ENCODE measurements at regions not wholly inside any gene's neighbourhood (a gene's known extent, or its start where the extent isn't known, plus 50 kb on each side); places are given as distances from the start of the nearest gene placed in this dataset.
A peak's percentile ranks its signal among the peaks of the same experiment; 100 is the strongest.
"Not testable (repeated sequence)": the region's sequence is repeated elsewhere in the genome, so short reads cannot be mapped to it uniquely, and the experiment has no call there.

DNA sequence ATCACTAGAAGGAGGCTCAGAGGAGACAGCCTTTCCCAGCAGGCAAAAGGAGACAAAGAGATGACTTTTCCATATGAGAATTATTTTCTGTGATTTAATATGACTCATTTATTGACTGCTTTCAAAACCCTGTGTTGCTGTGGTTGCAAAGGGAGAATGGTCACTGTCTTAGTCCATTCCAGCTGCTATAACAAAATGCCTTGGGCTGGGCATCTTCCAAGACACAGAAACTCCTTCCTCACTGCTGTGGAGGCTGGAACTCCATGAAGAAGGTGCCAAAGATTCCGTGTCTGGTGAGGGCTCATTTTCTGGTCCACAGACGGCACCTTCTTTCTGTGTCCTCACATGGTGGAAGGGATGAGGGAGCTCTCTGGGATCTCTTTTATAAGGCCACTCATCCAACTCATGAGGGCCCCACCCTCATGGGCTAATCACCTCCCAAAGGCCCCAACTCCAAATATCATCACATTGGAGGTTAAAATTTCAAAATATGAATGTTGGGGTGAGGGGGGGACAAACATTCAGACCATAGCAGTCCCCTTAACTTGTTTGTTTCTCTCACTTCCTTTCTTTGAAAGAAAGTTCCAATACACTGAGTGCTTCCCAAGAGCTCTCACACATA, 252.1 kb upstream of the RAB4A start:
- DNase-seq: no peak

GRCh38 chr1:229019663-229020271, 251.1 kb upstream of the RAB4A start:
- no peak for DNase-seq

GRCh38 chr1:229021034-229021433, 249.9 kb upstream of the RAB4A start:
- not testable (repeated sequence) for DNase-seq

DNA sequence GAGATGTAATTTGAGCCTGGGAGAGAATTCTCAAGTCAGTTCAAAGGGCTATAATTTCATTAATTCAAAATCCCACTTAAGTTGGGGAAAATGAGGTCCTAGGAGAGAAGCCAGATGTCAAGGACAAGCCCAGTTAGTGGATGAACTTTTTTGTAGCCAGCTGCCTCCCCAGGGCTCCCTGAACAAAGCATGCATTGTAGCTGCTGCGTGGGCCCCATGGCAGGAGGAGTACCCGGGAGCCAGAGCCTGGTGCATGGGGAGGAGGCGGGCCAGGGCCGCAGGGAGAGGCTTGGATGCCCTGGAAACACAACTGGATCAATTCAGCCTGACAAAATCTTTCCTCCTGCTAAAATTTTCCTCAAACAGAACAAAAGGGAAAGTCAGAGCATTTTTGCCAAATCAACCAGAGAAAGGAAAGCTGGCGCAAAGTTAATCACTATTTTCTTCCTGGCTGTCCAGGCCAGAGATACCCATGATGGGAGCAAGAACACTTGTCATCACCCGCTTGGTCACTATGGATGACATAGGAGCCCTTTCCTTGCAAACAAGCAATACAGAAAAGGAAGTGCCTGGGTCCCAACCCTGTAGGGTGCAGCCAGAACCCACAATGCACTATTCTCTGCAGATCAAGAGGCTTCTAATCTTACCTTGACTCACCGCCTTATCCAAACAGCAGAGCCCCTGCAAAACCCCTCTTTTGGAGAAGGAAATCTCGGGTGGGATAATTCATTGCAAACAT, 248.1 kb upstream of the RAB4A start:
- no peak for DNase-seq

- DNase-seq: no peak
Measured at GRCh38 chr1:229023651-229024300, 247.1 kb upstream of the RAB4A start.

DNA sequence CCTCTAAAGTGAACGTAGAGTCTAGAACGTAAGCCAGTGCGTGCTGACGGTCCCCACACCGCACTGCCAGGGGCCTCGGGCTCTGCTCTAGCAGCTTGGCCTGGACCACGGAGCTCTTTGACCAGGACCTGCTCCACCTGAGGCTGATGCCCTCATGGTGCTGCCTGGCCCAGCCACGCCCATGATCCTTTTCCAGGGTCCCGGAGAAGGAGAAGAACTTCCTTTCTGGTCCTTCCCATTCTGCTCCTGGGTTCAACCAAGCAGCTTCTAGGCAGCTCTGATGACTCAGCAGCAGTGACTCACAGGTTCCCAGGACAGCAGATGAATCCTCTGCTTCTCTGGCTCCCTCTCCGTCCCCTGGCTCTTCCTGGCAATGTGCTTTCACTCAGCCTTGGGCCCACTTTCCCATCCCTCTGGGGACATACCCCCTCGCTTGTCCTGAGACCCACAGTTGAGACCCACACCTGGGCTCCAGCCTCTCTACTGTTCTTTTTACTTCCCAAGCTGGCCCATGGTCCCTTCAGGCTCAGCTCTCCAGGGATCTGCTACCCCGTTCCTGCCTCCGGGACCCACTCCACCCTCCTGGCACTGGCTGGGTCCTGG, 246.3 kb upstream of the RAB4A start:
- no peak for DNase-seq

- no peak for DNase-seq
Measured at GRCh38 chr1:229025576-229025975, 245.3 kb upstream of the RAB4A start.

DNA sequence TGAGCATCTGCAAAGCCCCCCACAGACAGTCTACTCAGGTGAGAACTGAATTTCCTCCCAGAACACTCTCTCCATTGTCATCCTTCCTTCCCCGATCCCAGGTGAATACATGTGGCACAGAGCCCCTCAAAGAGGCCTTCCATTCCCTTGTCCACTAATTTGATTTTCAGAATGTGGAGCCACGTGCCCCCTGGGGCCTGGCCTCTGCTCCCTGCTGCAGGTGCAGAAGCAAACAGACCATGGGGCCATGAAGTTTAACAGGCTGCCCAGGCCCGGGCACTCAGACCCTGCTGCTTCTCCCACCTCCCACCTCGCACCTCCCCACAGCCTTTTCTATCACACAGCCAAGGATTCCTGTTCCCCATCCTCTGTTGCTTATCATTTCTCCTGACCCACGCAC, 243.8 kb upstream of the RAB4A start:
- no peak for DNase-seq

GRCh38 chr1:229027622-229028182, 243.2 kb upstream of the RAB4A start:
- peak; percentile 49 for DNase-seq

DNA sequence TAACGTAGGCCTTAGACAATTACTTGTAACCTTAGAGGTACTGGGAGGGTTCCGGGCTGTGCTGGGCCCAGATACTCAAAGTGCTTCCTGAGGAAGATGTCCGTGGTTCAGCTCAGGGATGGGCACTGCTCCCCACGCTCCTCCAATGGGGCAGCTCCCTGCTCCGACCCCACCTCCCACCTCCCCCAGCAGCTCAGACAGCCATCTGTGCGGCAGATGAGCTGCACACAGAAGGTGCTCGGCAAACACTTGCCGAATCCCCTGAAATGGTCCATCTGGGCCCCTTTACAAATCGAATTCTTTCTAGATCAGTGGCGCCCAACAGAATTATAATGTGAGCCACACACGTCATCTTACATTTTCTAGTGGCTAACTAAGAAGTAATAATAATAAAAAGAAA, 242.4 kb upstream of the RAB4A start:
- no peak for DNase-seq

DNA sequence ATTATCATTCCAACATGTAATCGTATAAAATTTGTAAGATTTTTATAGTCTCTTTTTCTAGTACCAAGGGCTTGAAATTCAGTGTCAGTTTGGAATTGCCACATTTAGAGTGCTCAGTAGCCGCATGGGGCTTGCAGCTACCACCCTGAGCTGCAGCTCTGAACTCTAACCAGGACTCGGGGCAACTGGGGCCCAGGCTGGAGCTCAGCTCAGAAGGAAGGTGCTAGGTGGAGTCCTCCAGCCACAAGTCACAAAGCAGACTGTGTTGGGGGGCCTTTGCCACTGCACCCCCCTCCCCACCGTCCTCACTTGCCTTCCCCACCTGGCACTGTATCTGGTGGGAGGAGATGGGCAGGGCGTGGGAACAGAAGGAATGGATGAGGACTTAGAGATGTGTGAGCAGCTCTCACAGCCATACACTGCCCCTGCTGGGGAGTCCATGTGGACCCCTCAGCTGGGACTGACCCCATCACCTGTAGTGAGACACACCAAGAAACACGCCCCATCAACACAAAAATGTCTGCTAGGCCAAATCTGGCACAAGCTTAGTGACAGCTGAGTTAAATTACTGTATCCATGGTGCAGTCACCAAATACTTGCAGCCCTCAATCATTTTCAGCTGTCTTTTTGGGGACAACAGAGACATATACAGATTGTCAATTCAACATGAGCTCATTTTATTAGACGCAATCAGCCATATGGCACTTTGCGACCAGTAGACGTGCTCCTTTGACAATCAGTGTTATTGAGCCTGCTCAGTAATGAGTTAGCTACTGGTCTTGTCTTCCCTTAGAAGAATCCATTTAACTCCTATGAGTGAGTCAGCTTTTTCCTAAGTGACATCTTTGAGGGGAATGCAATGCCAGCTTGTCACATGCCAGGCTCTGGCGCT, 241.7 kb upstream of the RAB4A start:
- no peak for DNase-seq

DNA sequence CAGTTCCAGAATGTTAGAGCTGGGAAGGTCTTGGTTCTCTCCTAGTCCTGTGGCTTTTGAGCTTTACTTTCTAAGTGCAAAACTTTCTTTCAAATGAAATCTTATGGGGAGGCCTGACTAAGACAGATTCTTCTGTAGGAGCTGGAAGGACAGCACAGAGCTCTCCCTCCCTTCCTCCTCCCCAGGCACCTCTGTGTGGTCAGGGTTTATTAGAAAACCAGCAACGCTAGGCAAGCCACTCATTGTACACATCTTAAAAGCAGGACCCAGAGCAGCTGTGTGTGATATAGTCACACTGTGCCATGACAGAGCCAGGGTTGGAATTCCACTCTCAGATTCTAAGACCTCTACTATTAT, 241.1 kb upstream of the RAB4A start:
- DNase-seq: no peak

- DNase-seq: no peak
Measured at GRCh38 chr1:229030630-229031029, 240.3 kb upstream of the RAB4A start.

DNA sequence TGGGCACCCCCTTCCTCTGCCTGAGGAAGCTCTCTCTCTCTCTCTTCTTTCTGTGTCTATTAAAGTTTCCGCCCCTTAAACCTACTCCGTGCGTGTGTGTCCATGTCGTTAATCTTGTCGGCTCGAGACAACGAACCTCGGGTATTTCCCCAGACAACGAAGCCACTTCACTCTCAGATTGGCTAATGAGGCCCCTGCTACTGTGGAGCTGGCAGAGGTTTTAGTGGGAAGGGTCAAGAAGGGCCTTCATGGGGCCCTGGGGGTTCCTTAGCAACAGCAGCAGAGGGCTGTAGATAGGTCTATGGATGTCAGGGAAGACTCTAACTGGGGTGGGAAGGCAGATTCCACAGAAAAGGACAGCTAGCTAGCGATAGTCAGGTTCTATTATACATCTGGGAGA, 239.8 kb upstream of the RAB4A start:
- DNase-seq: no peak

- no peak for DNase-seq
Measured at GRCh38 chr1:229031481-229032341, 239.2 kb upstream of the RAB4A start.

- DNase-seq: no peak
Measured at GRCh38 chr1:229032375-229032774, 238.5 kb upstream of the RAB4A start.

- DNase-seq: no peak
Measured at GRCh38 chr1:229033480-229033879, 237.4 kb upstream of the RAB4A start.

- DNase-seq: no peak
Measured at GRCh38 chr1:229034342-229034741, 236.6 kb upstream of the RAB4A start.

DNA sequence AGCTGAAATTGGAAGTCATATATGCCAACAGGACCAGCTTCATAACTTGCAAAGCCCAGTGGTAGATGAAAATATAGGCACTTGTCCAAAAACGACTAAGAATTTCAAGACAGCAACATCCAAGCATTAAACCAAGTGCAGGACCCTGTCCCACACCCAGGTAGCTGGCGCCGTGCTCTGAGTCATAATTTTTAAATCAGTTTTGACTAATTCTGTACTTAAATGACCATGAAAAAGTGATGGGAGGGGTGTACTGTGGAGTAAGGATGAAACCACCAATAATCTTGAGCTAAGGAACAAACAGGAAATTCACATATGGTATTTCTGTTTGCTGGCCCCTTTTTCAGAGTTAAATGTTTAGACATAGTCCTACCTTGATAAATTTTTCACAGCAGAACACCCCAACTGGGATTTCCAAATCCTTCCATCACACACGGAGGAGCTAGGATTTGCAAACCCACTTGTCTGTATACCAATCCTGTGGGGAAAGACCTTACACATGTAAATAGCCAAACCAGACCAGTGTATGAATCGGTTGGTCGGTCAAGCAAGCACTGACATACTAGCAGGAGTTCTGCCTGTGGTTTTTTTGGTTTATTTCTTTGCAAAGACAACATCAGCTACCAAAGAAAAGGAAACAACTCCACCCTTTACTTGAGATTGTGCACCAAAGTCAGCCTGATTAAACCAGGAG, 235.7 kb upstream of the RAB4A start:
- DNase-seq: no peak

- no peak for DNase-seq
Measured at GRCh38 chr1:229035748-229036082, 235.2 kb upstream of the RAB4A start.
